ENCODE measurements at regions not wholly inside any gene's neighbourhood (a gene's known extent, or its start where the extent isn't known, plus 50 kb on each side); places are given as distances from the start of the nearest gene placed in this dataset.
A peak's percentile ranks its signal among the peaks of the same experiment; 100 is the strongest.

- no peak for TF ChIP-seq MXI1 (conservative IDR thresholded peaks at IDR 0.05; ENCODE audit: poor library complexity, severe bottlenecking)
- TF ChIP-seq RAD21 (conservative IDR thresholded peaks at IDR 0.05), result no peak
- no peak for TF ChIP-seq TAF1 (IDR thresholded peaks at IDR 0.05; ENCODE audit: low read depth)
- TF ChIP-seq SMC3 (conservative IDR thresholded peaks at IDR 0.05; ENCODE audit: poor library complexity), result no peak
- TF ChIP-seq EZH2 (IDR thresholded peaks at IDR 0.05; ENCODE audit: borderline replicate concordance, insufficient read depth, low read length, poor library complexity, severe bottlenecking), result no peak
- TF ChIP-seq, protein P1, sequence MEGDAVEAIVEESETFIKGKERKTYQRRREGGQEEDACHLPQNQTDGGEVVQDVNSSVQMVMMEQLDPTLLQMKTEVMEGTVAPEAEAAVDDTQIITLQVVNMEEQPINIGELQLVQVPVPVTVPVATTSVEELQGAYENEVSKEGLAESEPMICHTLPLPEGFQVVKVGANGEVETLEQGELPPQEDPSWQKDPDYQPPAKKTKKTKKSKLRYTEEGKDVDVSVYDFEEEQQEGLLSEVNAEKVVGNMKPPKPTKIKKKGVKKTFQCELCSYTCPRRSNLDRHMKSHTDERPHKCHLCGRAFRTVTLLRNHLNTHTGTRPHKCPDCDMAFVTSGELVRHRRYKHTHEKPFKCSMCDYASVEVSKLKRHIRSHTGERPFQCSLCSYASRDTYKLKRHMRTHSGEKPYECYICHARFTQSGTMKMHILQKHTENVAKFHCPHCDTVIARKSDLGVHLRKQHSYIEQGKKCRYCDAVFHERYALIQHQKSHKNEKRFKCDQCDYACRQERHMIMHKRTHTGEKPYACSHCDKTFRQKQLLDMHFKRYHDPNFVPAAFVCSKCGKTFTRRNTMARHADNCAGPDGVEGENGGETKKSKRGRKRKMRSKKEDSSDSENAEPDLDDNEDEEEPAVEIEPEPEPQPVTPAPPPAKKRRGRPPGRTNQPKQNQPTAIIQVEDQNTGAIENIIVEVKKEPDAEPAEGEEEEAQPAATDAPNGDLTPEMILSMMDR (IDR thresholded peaks at IDR 0.05; ENCODE audit: poor library complexity, severe bottlenecking), result no peak
- TF ChIP-seq, protein P2, sequence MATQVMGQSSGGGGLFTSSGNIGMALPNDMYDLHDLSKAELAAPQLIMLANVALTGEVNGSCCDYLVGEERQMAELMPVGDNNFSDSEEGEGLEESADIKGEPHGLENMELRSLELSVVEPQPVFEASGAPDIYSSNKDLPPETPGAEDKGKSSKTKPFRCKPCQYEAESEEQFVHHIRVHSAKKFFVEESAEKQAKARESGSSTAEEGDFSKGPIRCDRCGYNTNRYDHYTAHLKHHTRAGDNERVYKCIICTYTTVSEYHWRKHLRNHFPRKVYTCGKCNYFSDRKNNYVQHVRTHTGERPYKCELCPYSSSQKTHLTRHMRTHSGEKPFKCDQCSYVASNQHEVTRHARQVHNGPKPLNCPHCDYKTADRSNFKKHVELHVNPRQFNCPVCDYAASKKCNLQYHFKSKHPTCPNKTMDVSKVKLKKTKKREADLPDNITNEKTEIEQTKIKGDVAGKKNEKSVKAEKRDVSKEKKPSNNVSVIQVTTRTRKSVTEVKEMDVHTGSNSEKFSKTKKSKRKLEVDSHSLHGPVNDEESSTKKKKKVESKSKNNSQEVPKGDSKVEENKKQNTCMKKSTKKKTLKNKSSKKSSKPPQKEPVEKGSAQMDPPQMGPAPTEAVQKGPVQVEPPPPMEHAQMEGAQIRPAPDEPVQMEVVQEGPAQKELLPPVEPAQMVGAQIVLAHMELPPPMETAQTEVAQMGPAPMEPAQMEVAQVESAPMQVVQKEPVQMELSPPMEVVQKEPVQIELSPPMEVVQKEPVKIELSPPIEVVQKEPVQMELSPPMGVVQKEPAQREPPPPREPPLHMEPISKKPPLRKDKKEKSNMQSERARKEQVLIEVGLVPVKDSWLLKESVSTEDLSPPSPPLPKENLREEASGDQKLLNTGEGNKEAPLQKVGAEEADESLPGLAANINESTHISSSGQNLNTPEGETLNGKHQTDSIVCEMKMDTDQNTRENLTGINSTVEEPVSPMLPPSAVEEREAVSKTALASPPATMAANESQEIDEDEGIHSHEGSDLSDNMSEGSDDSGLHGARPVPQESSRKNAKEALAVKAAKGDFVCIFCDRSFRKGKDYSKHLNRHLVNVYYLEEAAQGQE (IDR thresholded peaks at IDR 0.05; ENCODE audit: borderline replicate concordance), result no peak
- Histone ChIP-seq H3F3A (ENCODE audit: insufficient read depth, low read length, poor library complexity, severe bottlenecking) (no peaks in the 10 kb centered on the region), H3K4me2 (ENCODE audit: low read length) (no peak overlapping the region), H3K9ac (ENCODE audit: low read length) (no peak overlapping the region), H4K20me1 (ENCODE audit: insufficient read depth) (no peaks in the 10 kb centered on the region), H3K27ac (ENCODE audit: low read length) (no peak overlapping the region), H2AFZ (ENCODE audit: low read depth, low read length) (no peak overlapping the region), H3K79me2 (replicated peaks; ENCODE audit: insufficient read depth, low read length) (no peaks in the 10 kb centered on the region), H3K9me3 (ENCODE audit: low read length) (no peaks in the 10 kb centered on the region), H3K27me3 (ENCODE audit: insufficient read depth, low read depth, low read length) (no peaks in the 10 kb centered on the region), H3K36me3 (ENCODE audit: insufficient read depth, low read length) (no peaks in the 10 kb centered on the region), H3K4me3 (ENCODE audit: low read length) (no peak overlapping the region), H3K9me2 (ENCODE audit: insufficient read depth, low read length) (no peaks in the 10 kb centered on the region)
Measured at GRCh38 chr12:74408601-74409166, 129.0 kb upstream of the ATXN7L3B start.

- H3K79me2 ChIP-seq (replicated peaks; ENCODE audit: insufficient read depth, low read length), result no peaks in the 10 kb centered on the region
- H3K9me3 ChIP-seq (ENCODE audit: low read length), result no peaks in the 10 kb centered on the region
- no peak overlapping the region for H2AFZ ChIP-seq (ENCODE audit: low read depth, low read length)
- no peaks in the 10 kb centered on the region for H3K9me2 ChIP-seq (ENCODE audit: insufficient read depth, low read length)
- H4K20me1 ChIP-seq (ENCODE audit: insufficient read depth), result no peaks in the 10 kb centered on the region
- H3K4me2 ChIP-seq (ENCODE audit: low read length), result no peak overlapping the region
- no peaks in the 10 kb centered on the region for H3K27me3 ChIP-seq (ENCODE audit: insufficient read depth, low read depth, low read length)
- H3K9ac ChIP-seq (ENCODE audit: low read length), result no peak overlapping the region
- no peak overlapping the region for H3K27ac ChIP-seq (ENCODE audit: low read length)
- H3F3A ChIP-seq (ENCODE audit: insufficient read depth, low read length, poor library complexity, severe bottlenecking), result no peaks in the 10 kb centered on the region
- no peaks in the 10 kb centered on the region for H3K36me3 ChIP-seq (ENCODE audit: insufficient read depth, low read length)
- TF ChIP-seq MXI1 (conservative IDR thresholded peaks at IDR 0.05; ENCODE audit: poor library complexity, severe bottlenecking), result no peak
- TF ChIP-seq RAD21 (conservative IDR thresholded peaks at IDR 0.05), result peak; percentile 81
- no peak for TF ChIP-seq EZH2 (IDR thresholded peaks at IDR 0.05; ENCODE audit: borderline replicate concordance, insufficient read depth, low read length, poor library complexity, severe bottlenecking)
- TF ChIP-seq, protein P2 (IDR thresholded peaks at IDR 0.05; ENCODE audit: borderline replicate concordance), result no peak
- TF ChIP-seq EP300 (conservative IDR thresholded peaks at IDR 0.05; ENCODE audit: poor library complexity, severe bottlenecking), result peak; percentile 36
- peak; percentile 80 for TF ChIP-seq SMC3 (conservative IDR thresholded peaks at IDR 0.05; ENCODE audit: poor library complexity)
- TF ChIP-seq TAF1 (IDR thresholded peaks at IDR 0.05; ENCODE audit: low read depth), result no peak
- no peak for TF ChIP-seq POLR2AphosphoS5 (IDR thresholded peaks at IDR 0.05)
- TF ChIP-seq, protein P1 (IDR thresholded peaks at IDR 0.05; ENCODE audit: poor library complexity, severe bottlenecking), result peak; percentile 71
- H3K4me3 ChIP-seq (ENCODE audit: low read length), result no peak overlapping the region
Measured at GRCh38 chr12:74412606-74413230, 124.9 kb upstream of the ATXN7L3B start.

Data from neural cell (in vitro differentiated cells).